RWPE2 (cell line): ENCODE measurements at regions not wholly inside any gene's neighbourhood (a gene's known extent, or its start where the extent isn't known, plus 50 kb on each side); places are given as distances from the start of the nearest gene placed in this dataset.

ENCODE experiments used
- ATAC-seq: fragments of 200-7000 bp; cut with Tn5 transposase; 3 replicates; pipeline ENCODE4 v1.9.1; 2021; ENCODE audit warnings: low read depth
- DNase-seq: peaks from one replicate; pipeline ENCODE4 v3.0.0-alpha.2; 2020; ENCODE audit warnings: low spot score
- H3K27ac ChIP-seq: fragments of 450-650 bp; 2 replicates; pipeline ENCODE4 v1.5.1; 2017; ENCODE audit warnings: mild to moderate bottlenecking; ENCODE audit not compliant: poor library complexity, severe bottlenecking
- H3K27me3 ChIP-seq: fragments of 250-450 bp; sonication (Bioruptor Pico); 2 replicates; pipeline ENCODE4 v1.5.1; 2021; ENCODE audit warnings: mild to moderate bottlenecking, moderate library complexity; ENCODE audit not compliant: insufficient read depth, poor library complexity, severe bottlenecking
- H3K36me3 ChIP-seq: fragments of 250-450 bp; sonication (Bioruptor Pico); 2 replicates; pipeline ENCODE4 v1.5.1; 2020; ENCODE audit warnings: low read depth, mild to moderate bottlenecking, moderate library complexity
- H3K4me1 ChIP-seq: fragments of 250-450 bp; sonication (Bioruptor Pico); 2 replicates; pipeline ENCODE4 v1.5.1; 2021; ENCODE audit warnings: mild to moderate bottlenecking, moderate library complexity; ENCODE audit not compliant: insufficient read depth, poor library complexity, severe bottlenecking
- H3K4me3 ChIP-seq: fragments of 250-450 bp; sonication (Bioruptor Pico); 2 replicates; pipeline ENCODE4 v1.5.1; 2021; ENCODE audit warnings: mild to moderate bottlenecking, moderate library complexity; ENCODE audit not compliant: severe bottlenecking
- H3K9me3 ChIP-seq: fragments of 250-450 bp; sonication (Bioruptor Pico); 2 replicates; pipeline ENCODE4 v1.5.1; 2021; ENCODE audit warnings: mild to moderate bottlenecking, moderate library complexity; ENCODE audit not compliant: severe bottlenecking
- CTCF ChIP-seq: fragments of 450-650 bp; IDR thresholded peaks from one replicate; pipeline ENCODE4 v1.5.1; 2017; ENCODE audit warnings: mild to moderate bottlenecking, moderate library complexity; ENCODE audit not compliant: poor library complexity, severe bottlenecking

- H3K36me3 ChIP-seq: no peaks in the 10 kb centered on the region
- ATAC-seq (no peak), DNase-seq (no peak)
- H3K9me3 ChIP-seq: no peaks in the 10 kb centered on the region
- no peaks in the 10 kb centered on the region for H3K27me3 ChIP-seq
- TF ChIP-seq CTCF: no peak
- H3K4me1 ChIP-seq: peaks cover 15% of the 10 kb centered on the region
- no peak overlapping the region for H3K4me3 ChIP-seq
- no peak overlapping the region for H3K27ac ChIP-seq
These were observed 227.4 kb upstream of the THRB start for GRCh38 chr3:24722087-24722486.

GRCh38 chr3:24725514-24726255 lies 231.0 kb upstream of the THRB start:
- DNase-seq: no peak
- H3K27me3 ChIP-seq: no peaks in the 10 kb centered on the region
- H3K4me3 ChIP-seq: no peak overlapping the region
- peak overlapping the region; percentile 58 for H3K27ac ChIP-seq
- H3K4me1 ChIP-seq: peaks cover 15% of the 10 kb centered on the region
- peak; percentile 96 for ATAC-seq
- TF ChIP-seq CTCF: no peak
- H3K36me3 ChIP-seq: no peaks in the 10 kb centered on the region
- H3K9me3 ChIP-seq: no peaks in the 10 kb centered on the region

GRCh38 chr3:24726423-24726822 lies 231.8 kb upstream of the THRB start:
- Histone ChIP-seq H3K4me3 (no peak overlapping the region), H3K27me3 (no peaks in the 10 kb centered on the region), H3K4me1 (peaks cover 15% of the 10 kb centered on the region), H3K36me3 (no peaks in the 10 kb centered on the region), H3K27ac (peak overlapping the region; percentile 58), H3K9me3 (no peaks in the 10 kb centered on the region)
- DNase-seq (no peak), ATAC-seq (no peak)
- TF ChIP-seq CTCF: no peak

- no peak for DNase-seq
- Histone ChIP-seq H3K27ac (no peak overlapping the region), H3K4me3 (no peak overlapping the region), H3K36me3 (no peaks in the 10 kb centered on the region), H3K9me3 (peaks cover 6% of the 10 kb centered on the region), H3K27me3 (no peaks in the 10 kb centered on the region), H3K4me1 (peaks cover 10% of the 10 kb centered on the region)
- TF ChIP-seq CTCF: no peak
- ATAC-seq: peak; percentile 43; the same call in 1 of the 3 replicates
These were observed 235.5 kb upstream of the THRB start for GRCh38 chr3:24730173-24730572.

- DNase-seq: no peak
- no peaks in the 10 kb centered on the region for H3K27me3 ChIP-seq
- TF ChIP-seq CTCF: no peak
- H3K36me3 ChIP-seq: no peaks in the 10 kb centered on the region
- no peak overlapping the region for H3K27ac ChIP-seq
- no peaks in the 10 kb centered on the region for H3K4me1 ChIP-seq
- H3K9me3 ChIP-seq: peaks cover 6% of the 10 kb centered on the region
- no peak overlapping the region for H3K4me3 ChIP-seq
- no peak; the same call in 2 of the 3 replicates for ATAC-seq
These were observed 239.4 kb upstream of the THRB start for GRCh38 chr3:24734019-24734418.
